Caco-2 (cell line): ENCODE measurements at regions not wholly inside any gene's neighbourhood (a gene's known extent, or its start where the extent isn't known, plus 50 kb on each side); places are given as distances from the start of the nearest gene placed in this dataset.

Experiments used
- BruUV-seq: library from RNA; stranded (reverse); fragments of 400-500 nt; replicated peaks from 2 replicates; lab custom pipeline; 2021; lab: Mats Ljungman, UMichigan
- CTCF ChIA-PET: fragments of 300-600 bp; sonication (Branson Sonifier 250); formaldehyde crosslinking; loops from one replicate; lab custom pipeline; 2022; ENCODE audit warnings: antibody characterized with exemption; lab: Charles Lee
- POLR2A ChIA-PET: fragments of 300-600 bp; sonication (Branson Sonifier 250); formaldehyde crosslinking; loops from one replicate; lab custom pipeline; 2022; ENCODE audit warnings: antibody characterized with exemption; lab: Charles Lee
- DNase-seq, 2 experiments: peaks; one replicate each; pipeline versions ENCODE4 v3.0.0 to v3.0.0-alpha.2; 2020 to 2022
- H3K27me3 ChIP-seq: replicated peaks from 2 replicates; pipeline ENCODE4 v1.6.0; 2011; ENCODE audit warnings: low read length; ENCODE audit not compliant: control insufficient read depth, insufficient read depth
- H3K36me3 ChIP-seq: 2 replicates; pipeline ENCODE4 v1.5.1; 2011; ENCODE audit warnings: low read length; ENCODE audit not compliant: control insufficient read depth, insufficient read depth
- H3K4me1 ChIP-seq: fragments of 250-450 bp; sonication (Bioruptor Pico); 2 replicates; pipeline ENCODE4 v1.5.1; 2020; ENCODE audit warnings: mild to moderate bottlenecking
- H3K4me3 ChIP-seq: 2 replicates; pipeline ENCODE4 v1.5.1; 2011; ENCODE audit warnings: low read depth, mild to moderate bottlenecking, control low read depth, low read length
- H3K9me3 ChIP-seq: fragments of 250-450 bp; sonication (Bioruptor Pico); 2 replicates; pipeline ENCODE4 v1.5.1; 2020; ENCODE audit warnings: mild to moderate bottlenecking, moderate library complexity
- H3K27ac Mint-ChIP-seq: one replicate; pipeline ENCODE4 v1.8.0; 2022; ENCODE audit warnings: mixed read lengths; ENCODE audit not compliant: unreplicated experiment
- H3K27me3 Mint-ChIP-seq: one replicate; pipeline ENCODE4 v1.8.0; 2022; ENCODE audit warnings: mixed read lengths; ENCODE audit not compliant: insufficient read depth, unreplicated experiment
- H3K36me3 Mint-ChIP-seq: one replicate; pipeline ENCODE4 v1.8.0; 2022; ENCODE audit warnings: mild to moderate bottlenecking, mixed read lengths; ENCODE audit not compliant: insufficient read depth, unreplicated experiment
- H3K4me1 Mint-ChIP-seq: one replicate; pipeline ENCODE4 v1.8.0; 2022; ENCODE audit warnings: low read depth, mixed read lengths; ENCODE audit not compliant: unreplicated experiment
- H3K4me3 Mint-ChIP-seq: one replicate; pipeline ENCODE4 v1.8.0; 2022; ENCODE audit warnings: mild to moderate bottlenecking, moderate library complexity, mixed read lengths; ENCODE audit not compliant: unreplicated experiment
- H3K9me3 Mint-ChIP-seq: one replicate; pipeline ENCODE4 v1.8.0; 2022; ENCODE audit warnings: mixed read lengths; ENCODE audit not compliant: unreplicated experiment
- intact Hi-C: fragments of 100-400 bp; cut with micrococcal nuclease; formaldehyde crosslinking; loops from one replicate; pipeline ENCODE4 v1.10.0; 2022; ENCODE audit not compliant: unreplicated experiment
- TF ChIP-seq, protein P1 (sequence below), 2 experiments: fragments of 200-600 bp in 1 of 2; IDR thresholded peaks; 1 replicate in 1 of 2; 2 replicates in 1 of 2; pipeline versions ENCODE4 v1.5.1 to v1.8.0; 2011 to 2022; ENCODE audit warnings: antibody characterized with exemption in 1 of 2, control low read depth in 1 of 2, inconsistent platforms in 1 of 2, low read depth in 1 of 2, low read length in 1 of 2, mild to moderate bottlenecking in 1 of 2, moderate library complexity in 1 of 2; ENCODE audit not compliant: insufficient read depth in 1 of 2, severe bottlenecking in 1 of 2, unreplicated experiment in 1 of 2

DNA sequence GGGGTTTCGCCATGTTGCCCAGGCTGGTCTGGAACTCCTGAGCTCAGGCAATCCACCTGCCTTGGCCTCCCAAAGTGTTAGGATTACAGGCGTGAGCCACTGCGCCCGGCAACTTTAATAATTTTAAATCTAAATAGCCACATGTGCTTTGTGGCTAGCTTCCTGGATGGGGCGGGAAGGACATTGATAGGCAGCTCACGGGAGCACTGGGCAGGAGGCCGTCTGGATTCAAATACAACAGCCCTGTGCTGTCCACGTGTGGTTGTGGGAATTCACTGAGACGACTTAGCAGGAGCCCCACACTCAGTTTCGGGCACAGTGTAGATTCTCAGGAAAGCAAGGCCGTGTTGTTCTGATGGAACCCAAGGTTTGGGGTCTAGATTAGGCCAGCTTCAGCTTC, 177.1 kb downstream of the ETS2 start:
- no peak overlapping the region for H3K4me3 Mint-ChIP-seq
- Histone ChIP-seq H3K4me3 (no peak overlapping the region), H3K27me3 (no peaks in the 10 kb centered on the region), H3K4me1 (peaks cover 34% of the 10 kb centered on the region), H3K36me3 (no peaks in the 10 kb centered on the region), H3K9me3 (no peaks in the 10 kb centered on the region)
- peaks cover 5% of the 10 kb centered on the region for H3K36me3 Mint-ChIP-seq
- intact Hi-C loops, result no loop called here
- peak overlapping the region; percentile 73 for H3K27ac Mint-ChIP-seq
- TF ChIP-seq, protein P1, sequence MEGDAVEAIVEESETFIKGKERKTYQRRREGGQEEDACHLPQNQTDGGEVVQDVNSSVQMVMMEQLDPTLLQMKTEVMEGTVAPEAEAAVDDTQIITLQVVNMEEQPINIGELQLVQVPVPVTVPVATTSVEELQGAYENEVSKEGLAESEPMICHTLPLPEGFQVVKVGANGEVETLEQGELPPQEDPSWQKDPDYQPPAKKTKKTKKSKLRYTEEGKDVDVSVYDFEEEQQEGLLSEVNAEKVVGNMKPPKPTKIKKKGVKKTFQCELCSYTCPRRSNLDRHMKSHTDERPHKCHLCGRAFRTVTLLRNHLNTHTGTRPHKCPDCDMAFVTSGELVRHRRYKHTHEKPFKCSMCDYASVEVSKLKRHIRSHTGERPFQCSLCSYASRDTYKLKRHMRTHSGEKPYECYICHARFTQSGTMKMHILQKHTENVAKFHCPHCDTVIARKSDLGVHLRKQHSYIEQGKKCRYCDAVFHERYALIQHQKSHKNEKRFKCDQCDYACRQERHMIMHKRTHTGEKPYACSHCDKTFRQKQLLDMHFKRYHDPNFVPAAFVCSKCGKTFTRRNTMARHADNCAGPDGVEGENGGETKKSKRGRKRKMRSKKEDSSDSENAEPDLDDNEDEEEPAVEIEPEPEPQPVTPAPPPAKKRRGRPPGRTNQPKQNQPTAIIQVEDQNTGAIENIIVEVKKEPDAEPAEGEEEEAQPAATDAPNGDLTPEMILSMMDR (IDR thresholded peaks at IDR 0.05; ENCODE audit: insufficient read depth in 1 of 2, low read depth in 1 of 2, low read length in 1 of 2, severe bottlenecking in 1 of 2, unreplicated experiment in 1 of 2), result no peak
- BruUV-seq, result no TSS peak
- ChIA-PET POLR2A (interaction anchor here (0.6 kb wide), 1 partner anchor 18 kb away, joined by 3 read pairs; no protein-coding TSS in a partner anchor), CTCF (interaction anchor here (0.7 kb wide), 3 partner anchors 47 to 112 kb away, joined by 3 to 5 read pairs (median 4); no protein-coding TSS in a partner anchor)
- H3K9me3 Mint-ChIP-seq, result no peaks in the 10 kb centered on the region
- H3K4me1 Mint-ChIP-seq, result peaks cover 30% of the 10 kb centered on the region
- no peaks in the 10 kb centered on the region for H3K27me3 Mint-ChIP-seq
- DNase-seq, result no peak

DNA sequence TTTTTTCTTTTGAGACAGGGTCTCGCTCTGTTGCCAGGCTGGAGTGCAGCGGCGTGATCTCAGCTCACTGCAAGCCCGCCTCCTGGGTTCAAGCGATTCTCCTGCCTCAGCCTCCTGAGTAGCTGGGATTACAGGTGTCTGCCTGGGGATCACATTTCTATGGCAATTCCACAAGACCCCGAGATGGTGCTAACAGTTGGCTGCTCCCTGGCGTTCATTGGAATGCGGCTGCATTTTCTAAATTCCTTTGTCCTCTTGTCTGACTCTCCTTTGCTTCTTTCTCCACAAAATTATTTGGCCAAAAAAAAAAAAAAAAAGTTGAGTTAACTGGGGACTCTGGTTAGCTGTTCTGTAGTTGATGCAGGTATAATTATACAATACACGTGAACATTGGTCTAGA, 176.4 kb downstream of the ETS2 start:
- Histone ChIP-seq H3K27me3 (no peaks in the 10 kb centered on the region), H3K36me3 (no peaks in the 10 kb centered on the region), H3K9me3 (no peaks in the 10 kb centered on the region), H3K4me1 (peaks cover 34% of the 10 kb centered on the region), H3K4me3 (no peak overlapping the region)
- ChIA-PET POLR2A (interaction anchor here (0.6 to 0.7 kb wide), 3 partner anchors 18 to 404 kb away, joined by 3 to 5 read pairs (median 3); no protein-coding TSS in a partner anchor), CTCF (interaction anchor here (0.7 kb wide), 3 partner anchors 48 to 113 kb away, joined by 3 to 5 read pairs (median 4); no protein-coding TSS in a partner anchor)
- DNase-seq, result peak; percentile 44 to 66
- Mint-ChIP-seq H3K4me3 (no peak overlapping the region), H3K4me1 (peaks cover 30% of the 10 kb centered on the region), H3K27ac (peak overlapping the region; percentile 73), H3K27me3 (no peaks in the 10 kb centered on the region), H3K9me3 (no peaks in the 10 kb centered on the region), H3K36me3 (peaks cover 5% of the 10 kb centered on the region)
- intact Hi-C loops, result no loop called here
- TF ChIP-seq, protein P1 (IDR thresholded peaks at IDR 0.05; ENCODE audit: insufficient read depth in 1 of 2, low read depth in 1 of 2, low read length in 1 of 2, severe bottlenecking in 1 of 2, unreplicated experiment in 1 of 2), result no peak
- no TSS peak for BruUV-seq

GRCh38 chr21:38980416-38981313, 174.9 kb downstream of the ETS2 start:
- H3K27ac Mint-ChIP-seq, result peak overlapping the region; percentile 53
- H3K4me3 Mint-ChIP-seq, result no peak overlapping the region
- H3K27me3 Mint-ChIP-seq, result no peaks in the 10 kb centered on the region
- H3K36me3 Mint-ChIP-seq, result peaks cover 5% of the 10 kb centered on the region
- H3K9me3 Mint-ChIP-seq, result no peaks in the 10 kb centered on the region
- TF ChIP-seq, protein P1 (IDR thresholded peaks at IDR 0.05; ENCODE audit: insufficient read depth in 1 of 2, low read depth in 1 of 2, low read length in 1 of 2, severe bottlenecking in 1 of 2, unreplicated experiment in 1 of 2), result no peak
- ChIA-PET POLR2A (no interaction called here), CTCF (no interaction called here)
- no peaks in the 10 kb centered on the region for H3K36me3 ChIP-seq
- no peaks in the 10 kb centered on the region for H3K27me3 ChIP-seq
- H3K4me1 ChIP-seq, result peaks cover 34% of the 10 kb centered on the region
- intact Hi-C loops, result no loop called here
- H3K4me1 Mint-ChIP-seq, result peaks cover 23% of the 10 kb centered on the region
- DNase-seq, result no peak
- H3K9me3 ChIP-seq, result no peaks in the 10 kb centered on the region
- no peak overlapping the region for H3K4me3 ChIP-seq
- no TSS peak for BruUV-seq
